WERI-Rb-1 (cell line): ENCODE measurements at regions not wholly inside any gene's neighbourhood (a gene's known extent, or its start where the extent isn't known, plus 50 kb on each side); places are given as distances from the start of the nearest gene placed in this dataset.

ENCODE experiments used
- DNase-seq: peaks from one replicate; pipeline ENCODE4 v3.0.0-alpha.2; 2020
- H3K27ac ChIP-seq: fragments of 250-450 bp; sonication (Bioruptor Pico); 2 replicates; pipeline ENCODE4 v1.5.1; 2020; ENCODE audit warnings: mild to moderate bottlenecking, moderate library complexity
- H3K27me3 ChIP-seq: fragments of 250-450 bp; sonication (Bioruptor Pico); 2 replicates; pipeline ENCODE4 v1.5.1; 2021; ENCODE audit warnings: mild to moderate bottlenecking, low read depth, moderate library complexity; ENCODE audit not compliant: insufficient read depth, severe bottlenecking
- H3K36me3 ChIP-seq: fragments of 250-450 bp; sonication (Bioruptor Pico); 2 replicates; pipeline ENCODE4 v1.5.1; 2020; ENCODE audit warnings: mild to moderate bottlenecking, moderate library complexity
- H3K4me3 ChIP-seq: 2 replicates; pipeline ENCODE4 v1.5.1; 2011; ENCODE audit warnings: low read depth, mild to moderate bottlenecking, control low read depth, low read length
- H3K9me3 ChIP-seq: fragments of 250-450 bp; sonication (Bioruptor Pico); 2 replicates; pipeline ENCODE4 v1.5.1; 2021; ENCODE audit warnings: mild to moderate bottlenecking, moderate library complexity; ENCODE audit not compliant: severe bottlenecking
- CTCF ChIP-seq: IDR thresholded peaks from 2 replicates; pipeline ENCODE4 v1.5.1; 2011; ENCODE audit warnings: low read depth, mild to moderate bottlenecking, control low read depth, inconsistent platforms, low read length

- TF ChIP-seq CTCF = no peak
- H3K9me3 ChIP-seq = no peaks in the 10 kb centered on the region
- no peak overlapping the region for H3K4me3 ChIP-seq
- H3K36me3 ChIP-seq = no peaks in the 10 kb centered on the region
- H3K27ac ChIP-seq = no peak overlapping the region
- no peaks in the 10 kb centered on the region for H3K27me3 ChIP-seq
- DNase-seq = no peak
These were observed 84.5 kb upstream of the LRRC7 start for GRCh38 chr1:69483246-69483645.

DNA sequence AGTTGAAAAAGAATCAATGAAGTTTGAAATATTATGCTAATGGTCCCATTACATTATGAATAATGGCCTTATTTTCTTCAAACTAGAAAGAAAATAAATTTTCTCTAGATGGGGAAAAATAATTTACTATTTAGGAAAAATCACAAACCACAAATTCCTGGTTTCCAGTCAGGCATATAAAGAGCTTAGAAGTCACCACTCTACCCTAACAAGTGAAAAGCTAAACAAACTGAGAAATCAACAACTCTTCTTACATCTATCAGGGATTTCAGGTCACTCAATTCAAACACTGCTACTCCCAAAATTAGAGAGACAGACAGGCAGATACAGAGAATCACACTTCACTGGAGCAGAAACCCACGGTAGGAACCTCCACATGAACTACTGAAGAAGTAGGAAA, 82.1 kb upstream of the LRRC7 start:
- H3K36me3 ChIP-seq = no peaks in the 10 kb centered on the region
- DNase-seq = no peak
- no peak overlapping the region for H3K27ac ChIP-seq
- H3K27me3 ChIP-seq = no peaks in the 10 kb centered on the region
- TF ChIP-seq CTCF = no peak
- no peak overlapping the region for H3K4me3 ChIP-seq
- H3K9me3 ChIP-seq = no peaks in the 10 kb centered on the region

- H3K36me3 ChIP-seq = no peaks in the 10 kb centered on the region
- H3K9me3 ChIP-seq = no peaks in the 10 kb centered on the region
- no peaks in the 10 kb centered on the region for H3K27me3 ChIP-seq
- no peak for DNase-seq
- no peak for TF ChIP-seq CTCF
- no peak overlapping the region for H3K4me3 ChIP-seq
- H3K27ac ChIP-seq = no peak overlapping the region
These were observed 76.3 kb upstream of the LRRC7 start for GRCh38 chr1:69491416-69491815.

GRCh38 chr1:69492286-69492685, 75.4 kb upstream of the LRRC7 start:
- DNase-seq = no peak
- Histone ChIP-seq H3K4me3 (no peak overlapping the region), H3K27me3 (no peaks in the 10 kb centered on the region), H3K27ac (no peak overlapping the region), H3K36me3 (no peaks in the 10 kb centered on the region), H3K9me3 (no peaks in the 10 kb centered on the region)
- no peak for TF ChIP-seq CTCF

DNA sequence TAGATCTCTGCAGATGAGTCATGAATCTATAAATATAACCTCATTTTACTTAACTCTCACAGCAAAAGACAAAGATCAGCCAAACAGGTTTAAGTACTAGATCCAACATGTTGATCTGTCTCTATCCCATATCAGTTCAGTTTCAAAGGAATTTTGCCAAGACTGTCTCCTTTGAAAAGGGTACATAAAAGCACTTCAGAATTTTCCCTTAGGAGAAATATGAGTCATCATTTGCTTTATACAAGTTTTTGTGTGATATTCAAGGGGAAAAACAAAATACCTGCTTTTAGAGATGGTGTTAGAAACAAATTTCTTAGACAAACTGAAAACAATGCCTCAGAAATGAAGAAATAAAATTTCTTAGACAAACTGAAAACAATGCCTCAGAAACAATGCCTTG, 73.5 kb upstream of the LRRC7 start:
- Histone ChIP-seq H3K27me3 (no peaks in the 10 kb centered on the region), H3K27ac (no peak overlapping the region), H3K36me3 (no peaks in the 10 kb centered on the region), H3K9me3 (no peaks in the 10 kb centered on the region), H3K4me3 (no peak overlapping the region)
- TF ChIP-seq CTCF = no peak
- no peak for DNase-seq

DNA sequence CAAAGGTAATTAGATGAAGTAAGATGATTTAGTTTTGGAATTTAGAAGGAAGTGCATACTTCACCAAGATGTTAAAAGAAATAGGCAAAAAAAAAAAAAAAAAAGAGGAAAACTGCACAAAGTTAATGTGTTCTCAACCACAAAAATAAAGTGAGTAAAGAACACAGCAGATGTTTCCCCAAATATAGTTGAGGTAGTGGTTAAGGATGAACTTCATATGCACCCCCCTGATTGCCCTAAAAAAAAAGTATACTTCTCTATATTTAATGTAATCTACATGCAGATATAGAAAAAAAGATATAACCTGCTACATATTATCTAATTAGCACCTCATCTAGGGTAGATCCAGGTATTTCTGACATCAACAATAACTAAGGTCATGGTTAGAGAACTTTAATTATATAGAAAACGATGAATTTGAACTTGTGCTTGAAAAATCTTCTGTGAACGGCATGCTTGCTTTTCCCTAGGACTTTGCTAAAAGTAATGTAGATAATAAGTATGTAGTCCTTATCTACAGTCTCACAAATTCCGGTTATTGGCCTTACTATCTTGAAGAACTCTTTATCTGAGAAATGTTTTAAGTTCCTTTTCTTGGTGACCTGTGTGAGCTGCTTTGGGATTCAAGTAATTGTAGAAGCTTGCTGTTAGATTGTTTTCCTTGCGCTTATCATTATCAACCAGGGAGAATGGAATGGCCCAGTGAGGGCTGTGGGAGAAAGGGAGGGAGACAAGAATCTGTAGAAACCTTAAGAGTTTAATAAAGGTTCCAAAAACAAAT, 70.1 kb upstream of the LRRC7 start:
- no peaks in the 10 kb centered on the region for H3K9me3 ChIP-seq
- H3K27ac ChIP-seq = no peak overlapping the region
- no peak for TF ChIP-seq CTCF
- no peaks in the 10 kb centered on the region for H3K27me3 ChIP-seq
- H3K4me3 ChIP-seq = no peak overlapping the region
- H3K36me3 ChIP-seq = no peaks in the 10 kb centered on the region
- DNase-seq = no peak
